Fibroblast of skin of scalp (primary cell): ENCODE measurements at regions not wholly inside any gene's neighbourhood (a gene's known extent, or its start where the extent isn't known, plus 50 kb on each side); places are given as distances from the start of the nearest gene placed in this dataset.

Experiments
- DNase-seq: peaks from one replicate; pipeline ENCODE4 v3.0.0-alpha.2; 2013

- no peak for DNase-seq
Measured at GRCh38 chr20:60930023-60930790, 321.9 kb upstream of the CDH4 start.

- no peak for DNase-seq
Measured at GRCh38 chr20:60931696-60932095, 320.4 kb upstream of the CDH4 start.

- DNase-seq: no peak
Measured at GRCh38 chr20:60934724-60935123, 317.3 kb upstream of the CDH4 start.

GRCh38 chr20:60935971-60936370 lies 316.1 kb upstream of the CDH4 start:
- no peak for DNase-seq

- DNase-seq: no peak
Measured at GRCh38 chr20:60937585-60937984, 314.5 kb upstream of the CDH4 start.

- DNase-seq: no peak
Measured at GRCh38 chr20:60941379-60941778, 310.7 kb upstream of the CDH4 start.

GRCh38 chr20:60947819-60948218 lies 304.2 kb upstream of the CDH4 start:
- DNase-seq: no peak

- no peak for DNase-seq
Measured at GRCh38 chr20:60948224-60948623, 303.8 kb upstream of the CDH4 start.

- DNase-seq: no peak
Measured at GRCh38 chr20:60950561-60950960, 301.5 kb upstream of the CDH4 start.

GRCh38 chr20:60950974-60951373 lies 301.1 kb upstream of the CDH4 start:
- DNase-seq: no peak

GRCh38 chr20:60952861-60953260 lies 299.2 kb upstream of the CDH4 start:
- no peak for DNase-seq

- DNase-seq: no peak
Measured at GRCh38 chr20:60953321-60953720, 298.7 kb upstream of the CDH4 start.

GRCh38 chr20:60955706-60956105 lies 296.4 kb upstream of the CDH4 start:
- no peak for DNase-seq

GRCh38 chr20:60956194-60956593 lies 295.9 kb upstream of the CDH4 start:
- DNase-seq: no peak

GRCh38 chr20:60957621-60958020 lies 294.4 kb upstream of the CDH4 start:
- DNase-seq: no peak

- no peak for DNase-seq
Measured at GRCh38 chr20:60959971-60960370, 292.1 kb upstream of the CDH4 start.

GRCh38 chr20:60960500-60960899 lies 291.6 kb upstream of the CDH4 start:
- DNase-seq: no peak

- no peak for DNase-seq
Measured at GRCh38 chr20:60961551-60961950, 290.5 kb upstream of the CDH4 start.

GRCh38 chr20:60962367-60963045 lies 289.6 kb upstream of the CDH4 start:
- no peak for DNase-seq

- DNase-seq: no peak
Measured at GRCh38 chr20:60963146-60963545, 288.9 kb upstream of the CDH4 start.

GRCh38 chr20:60964911-60965310 lies 287.1 kb upstream of the CDH4 start:
- no peak for DNase-seq

- DNase-seq: no peak
Measured at GRCh38 chr20:60966031-60966430, 286.0 kb upstream of the CDH4 start.

- DNase-seq: no peak
Measured at GRCh38 chr20:60966766-60967165, 285.3 kb upstream of the CDH4 start.
